ENCODE measurements at regions not wholly inside any gene's neighbourhood (a gene's known extent, or its start where the extent isn't known, plus 50 kb on each side); places are given as distances from the start of the nearest gene placed in this dataset.

DNA sequence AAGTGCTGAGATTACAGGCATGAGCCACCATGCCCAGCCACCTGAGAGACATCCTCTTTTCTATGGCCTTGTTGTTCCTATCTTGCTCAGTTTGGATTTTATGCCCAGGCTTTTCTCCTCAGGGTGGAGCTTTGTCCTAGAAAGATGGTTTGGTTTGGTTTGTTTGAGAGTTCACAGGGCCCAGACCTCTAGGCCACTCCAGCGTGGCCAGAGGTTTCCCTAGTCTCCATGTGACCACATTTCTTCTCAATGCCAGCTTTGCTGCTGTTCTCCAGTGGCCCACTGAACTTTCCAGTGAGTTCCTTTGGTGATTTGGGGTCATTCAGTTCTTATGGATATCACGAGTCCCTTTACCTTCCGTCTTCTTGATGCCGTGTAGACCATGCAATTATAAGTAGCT is 92.6 kb upstream of the SERBP1 start:
- no peak for TF ChIP-seq ZNF687 (IDR thresholded peaks at IDR 0.05)
- no peak for TF ChIP-seq MTA3 (IDR thresholded peaks at IDR 0.05; ENCODE audit: borderline replicate concordance, low read length)
- no peak for TF ChIP-seq DPF2 (IDR thresholded peaks at IDR 0.05)
- TF ChIP-seq GATAD2B (conservative IDR thresholded peaks at IDR 0.05; ENCODE audit: low read depth) = no peak
- no peak for TF ChIP-seq FOXM1 (IDR thresholded peaks at IDR 0.05; ENCODE audit: low read depth, low read length)
- TF ChIP-seq, protein P1, sequence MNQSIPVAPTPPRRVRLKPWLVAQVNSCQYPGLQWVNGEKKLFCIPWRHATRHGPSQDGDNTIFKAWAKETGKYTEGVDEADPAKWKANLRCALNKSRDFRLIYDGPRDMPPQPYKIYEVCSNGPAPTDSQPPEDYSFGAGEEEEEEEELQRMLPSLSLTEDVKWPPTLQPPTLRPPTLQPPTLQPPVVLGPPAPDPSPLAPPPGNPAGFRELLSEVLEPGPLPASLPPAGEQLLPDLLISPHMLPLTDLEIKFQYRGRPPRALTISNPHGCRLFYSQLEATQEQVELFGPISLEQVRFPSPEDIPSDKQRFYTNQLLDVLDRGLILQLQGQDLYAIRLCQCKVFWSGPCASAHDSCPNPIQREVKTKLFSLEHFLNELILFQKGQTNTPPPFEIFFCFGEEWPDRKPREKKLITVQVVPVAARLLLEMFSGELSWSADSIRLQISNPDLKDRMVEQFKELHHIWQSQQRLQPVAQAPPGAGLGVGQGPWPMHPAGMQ (IDR thresholded peaks at IDR 0.05; ENCODE audit: borderline replicate concordance) = no peak
- TF ChIP-seq, protein P2, sequence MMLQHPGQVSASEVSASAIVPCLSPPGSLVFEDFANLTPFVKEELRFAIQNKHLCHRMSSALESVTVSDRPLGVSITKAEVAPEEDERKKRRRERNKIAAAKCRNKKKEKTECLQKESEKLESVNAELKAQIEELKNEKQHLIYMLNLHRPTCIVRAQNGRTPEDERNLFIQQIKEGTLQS (IDR thresholded peaks at IDR 0.05; ENCODE audit: borderline replicate concordance, extremely low read depth, low read depth, low read length) = no peak
- no peak for TF ChIP-seq IKZF1 (conservative IDR thresholded peaks at IDR 0.05)
- CTCF ChIA-PET = interaction anchor here (0.5 to 1.9 kb wide), 6 partner anchors 9 to 1019 kb away, joined by 3 to 7 read pairs (median 3); no protein-coding TSS in a partner anchor
- no peaks in the 10 kb centered on the region for H3K4me1 ChIP-seq (ENCODE audit: control insufficient read depth, insufficient read depth, low read length)
- SMC1A ChIA-PET (ENCODE audit: uncharacterized antibody, unreplicated experiment) = interaction anchor here (1.1 kb wide), 1 partner anchor 22 kb away, joined by 3 read pairs; no protein-coding TSS in a partner anchor
- H3K9me3 ChIP-seq (replicated peaks; ENCODE audit: control insufficient read depth, insufficient read depth, low read length) = no peaks in the 10 kb centered on the region; the same call in 2 of the 3 replicates
- no TSS peak for BruUV-seq (replicated peaks)
- in situ Hi-C loops (cut with MboI) = no loop called here
- POLR2A ChIA-PET = no interaction called here
- H3K27me3 ChIP-seq (replicated peaks in 1 of 2; ENCODE audit: control insufficient read depth in 2 of 2, insufficient read depth in 2 of 2, low read length in 1 of 2) = no peaks in the 10 kb centered on the region
- 51% methylated on average over 4 of the region's 4 CpGs for WGBS (ENCODE audit: insufficient coverage, insufficient replicate concordance, low lambda C conversion rate, missing lambda C conversion rate)
- no peak overlapping the region for H3K27ac ChIP-seq (ENCODE audit: control insufficient read depth, insufficient read depth)
- no peak for FAIRE-seq
- H3K4me2 ChIP-seq (ENCODE audit: control insufficient read depth, insufficient read depth) = no peak overlapping the region
- no peaks in the 10 kb centered on the region for H3K79me2 ChIP-seq (ENCODE audit: control insufficient read depth, insufficient read depth, low read length)
- intact Hi-C loops (cut with micrococcal nuclease; ENCODE audit: unreplicated experiment) = no loop called here
- RAD21 ChIA-PET (ENCODE audit: unreplicated experiment) = interaction anchor here (0.8 kb wide), 1 partner anchor 38 kb away, joined by 3 read pairs; no protein-coding TSS in a partner anchor
- no peaks in the 10 kb centered on the region for H4K20me1 ChIP-seq (ENCODE audit: control insufficient read depth, insufficient read depth)
- no peak for ATAC-seq
- H3K36me3 ChIP-seq (ENCODE audit: control insufficient read depth in 2 of 2, insufficient read depth in 2 of 2, low read length in 1 of 2) = no peaks in the 10 kb centered on the region
- H3K4me3 ChIP-seq = no peak overlapping the region
- H2AFZ ChIP-seq (ENCODE audit: control insufficient read depth, low read depth, low read length) = no peak overlapping the region
- no peak overlapping the region for H3K9ac ChIP-seq (ENCODE audit: control insufficient read depth, insufficient read depth, low read length)
- no peak for DNase-seq (ENCODE audit: low read depth, low spot score)

Data from GM12878 (cell line).